IMR-90 (cell line): ENCODE measurements at regions not wholly inside any gene's neighbourhood (a gene's known extent, or its start where the extent isn't known, plus 50 kb on each side); places are given as distances from the start of the nearest gene placed in this dataset.

ENCODE experiments used
- ATAC-seq: fragments of 200-7000 bp; cut with Tn5 transposase; 2 replicates; pipeline ENCODE4 v1.9.1; 2020; ENCODE audit warnings: low read depth, mild to moderate bottlenecking, moderate library complexity
- BruUV-seq: library from RNA; stranded (reverse); fragments of 400-500 nt; replicated peaks from 2 replicates; lab custom pipeline; 2021; lab: Mats Ljungman, UMichigan
- CTCF ChIA-PET: fragments of 300-600 bp; formaldehyde crosslinking; extraction: SDS; loops from one replicate; lab custom pipeline; 2021; ENCODE audit warnings: antibody characterized with exemption; lab: Yijun Ruan, JAX
- POLR2A ChIA-PET: fragments of 300-600 bp; sonication (Branson Sonifier 250); formaldehyde crosslinking; loops from one replicate; lab custom pipeline; 2022; ENCODE audit warnings: antibody characterized with exemption; ENCODE audit not compliant: unreplicated experiment; lab: Charles Lee
- DNase-seq: peaks from one replicate; pipeline ENCODE4 v3.0.0; 2013
- H2AFZ ChIP-seq: replicated peaks from 2 replicates; pipeline ENCODE3; 2013; ENCODE audit warnings: low read length, mild to moderate bottlenecking; ENCODE audit not compliant: poor library complexity
- H2AK5ac ChIP-seq: 2 replicates; pipeline ENCODE4 v1.6.1; 2013; ENCODE audit warnings: low read depth, low read length, inconsistent platforms
- H2AK9ac ChIP-seq: replicated peaks from 2 replicates; pipeline ENCODE3; 2013; ENCODE audit warnings: mild to moderate bottlenecking, low read depth, low read length, moderate library complexity; ENCODE audit not compliant: poor library complexity
- H2BK120ac ChIP-seq: 2 replicates; pipeline ENCODE4 v1.6.1; 2013; ENCODE audit warnings: low read depth, low read length, inconsistent platforms
- H2BK15ac ChIP-seq: 3 replicates; pipeline ENCODE4 v1.6.1; 2013; ENCODE audit warnings: low read depth, low read length, inconsistent platforms
- H2BK20ac ChIP-seq: 2 replicates; pipeline ENCODE4 v1.6.1; 2013; ENCODE audit warnings: low read depth, mild to moderate bottlenecking, inconsistent platforms, low read length, moderate library complexity
- H2BK5ac ChIP-seq: 2 replicates; pipeline ENCODE4 v1.6.1; 2013; ENCODE audit warnings: mild to moderate bottlenecking, low read depth, low read length, inconsistent platforms; ENCODE audit not compliant: poor library complexity, severe bottlenecking
- H3K14ac ChIP-seq: replicated peaks from 2 replicates; pipeline ENCODE4 v1.6.1; 2013; ENCODE audit warnings: low read depth, low read length, inconsistent platforms
- H3K18ac ChIP-seq: 2 replicates; pipeline ENCODE4 v1.6.1; 2013; ENCODE audit warnings: low read depth, low read length, control low read depth
- H3K23ac ChIP-seq: 2 replicates; pipeline ENCODE4 v1.6.1; 2013; ENCODE audit warnings: low read depth, low read length, inconsistent platforms
- H3K27ac ChIP-seq: 2 replicates; pipeline ENCODE4 v1.5.1; 2013; ENCODE audit warnings: mild to moderate bottlenecking, control low read depth, low read length; ENCODE audit not compliant: insufficient read depth
- H3K27me3 ChIP-seq: 2 replicates; pipeline ENCODE4 v1.6.1; 2013; ENCODE audit warnings: low read length; ENCODE audit not compliant: control insufficient read depth, insufficient read depth
- H3K36me3 ChIP-seq: 2 replicates; pipeline ENCODE4 v1.6.1; 2013; ENCODE audit warnings: low read length, mixed read lengths; ENCODE audit not compliant: control insufficient read depth, insufficient read depth
- H3K4ac ChIP-seq: 2 replicates; pipeline ENCODE4 v1.6.1; 2013; ENCODE audit warnings: low read depth, low read length, inconsistent platforms
- H3K4me1 ChIP-seq: 2 replicates; pipeline ENCODE4 v1.6.1; 2013; ENCODE audit warnings: low read length, mixed read lengths; ENCODE audit not compliant: control insufficient read depth, insufficient read depth
- H3K4me2 ChIP-seq: 2 replicates; pipeline ENCODE4 v1.6.1; 2013; ENCODE audit warnings: low read depth, mild to moderate bottlenecking, control low read depth, low read length, moderate library complexity
- H3K4me3 ChIP-seq: 2 replicates; pipeline ENCODE4 v1.5.1; 2013; ENCODE audit warnings: low read depth, mild to moderate bottlenecking, control low read depth, low read length, moderate library complexity; ENCODE audit not compliant: insufficient read depth
- H3K56ac ChIP-seq: 2 replicates; pipeline ENCODE4 v1.6.1; 2013; ENCODE audit warnings: low read length, inconsistent platforms; ENCODE audit not compliant: insufficient read depth; ENCODE audit errors: extremely low read depth
- H3K79me1 ChIP-seq, 2 experiments: 2 replicates each; pipeline ENCODE4 v1.6.1; 2013; ENCODE audit warnings: low read length in 2 of 2, inconsistent platforms in 1 of 2, low read depth in 1 of 2
- H3K9ac ChIP-seq: 2 replicates; pipeline ENCODE4 v1.6.1; 2013; ENCODE audit warnings: low read depth, low read length, control low read depth
- H3K9me1 ChIP-seq: 2 replicates; pipeline ENCODE4 v1.6.1; 2013; ENCODE audit warnings: low read length, inconsistent platforms; ENCODE audit not compliant: insufficient read depth
- H3K9me3 ChIP-seq: 2 replicates; pipeline ENCODE4 v1.6.1; 2013; ENCODE audit warnings: low read length; ENCODE audit not compliant: control insufficient read depth, insufficient read depth
- H4K20me1 ChIP-seq: 2 replicates; pipeline ENCODE4 v1.6.1; 2013; ENCODE audit warnings: low read length, inconsistent platforms; ENCODE audit not compliant: insufficient read depth
- H4K5ac ChIP-seq: 2 replicates; pipeline ENCODE4 v1.6.1; 2013; ENCODE audit warnings: mild to moderate bottlenecking, low read depth, low read length, control low read depth
- H4K8ac ChIP-seq, 2 experiments: 2 replicates each; pipeline ENCODE4 v1.6.1; 2013; ENCODE audit warnings: low read depth in 2 of 2, low read length in 2 of 2, control low read depth in 1 of 2, inconsistent platforms in 1 of 2
- H4K91ac ChIP-seq: 2 replicates; pipeline ENCODE4 v1.6.1; 2013; ENCODE audit warnings: low read depth, low read length, inconsistent platforms; ENCODE audit not compliant: insufficient read depth
- BHLHE40 ChIP-seq: fragments of 150-350 bp; IDR thresholded peaks from 2 replicates; pipeline ENCODE4 v1.6.1; 2016; ENCODE audit warnings: mild to moderate bottlenecking, low read depth, low read length
- CEBPB ChIP-seq: IDR thresholded peaks from 2 replicates; pipeline ENCODE4 v1.6.1; 2012; ENCODE audit warnings: low read depth, low read length, improper control_type of control experiment
- CHD1 ChIP-seq: IDR thresholded peaks from 2 replicates; pipeline ENCODE4 v1.6.1; 2012; ENCODE audit warnings: low read depth, low read length, improper control_type of control experiment
- FOS ChIP-seq: fragments of 150-350 bp; IDR thresholded peaks from 2 replicates; pipeline ENCODE4 v1.6.1; 2016; ENCODE audit warnings: low read depth, low read length
- MAFK ChIP-seq: IDR thresholded peaks from 2 replicates; pipeline ENCODE4 v1.6.1; 2012; ENCODE audit warnings: low read depth, low read length, improper control_type of control experiment
- MAZ ChIP-seq: IDR thresholded peaks from 2 replicates; pipeline ENCODE4 v1.6.1; 2012; ENCODE audit warnings: low read depth, mild to moderate bottlenecking, low read length, improper control_type of control experiment, moderate library complexity, borderline replicate concordance
- MXI1 ChIP-seq: IDR thresholded peaks from 2 replicates; pipeline ENCODE4 v1.6.1; 2012; ENCODE audit warnings: low read depth, mild to moderate bottlenecking, low read length, moderate library complexity, borderline replicate concordance
- NFE2L2 ChIP-seq: fragments of 150-350 bp; IDR thresholded peaks from 2 replicates; pipeline ENCODE4 v1.6.1; 2016; ENCODE audit warnings: low read depth, mild to moderate bottlenecking, low read length
- POLR2A ChIP-seq: IDR thresholded peaks from 2 replicates; pipeline ENCODE4 v1.6.1; 2012; ENCODE audit warnings: mild to moderate bottlenecking, low read depth, low read length
- RAD21 ChIP-seq: IDR thresholded peaks from 2 replicates; pipeline ENCODE4 v1.6.1; 2012; ENCODE audit warnings: low read length, improper control_type of control experiment
- RCOR1 ChIP-seq: IDR thresholded peaks from 2 replicates; pipeline ENCODE4 v1.6.1; 2012; ENCODE audit warnings: mild to moderate bottlenecking, low read length, improper control_type of control experiment; ENCODE audit not compliant: insufficient replicate concordance
- RFX5 ChIP-seq: IDR thresholded peaks from 2 replicates; pipeline ENCODE4 v1.8.0; 2012; ENCODE audit warnings: low read depth, mild to moderate bottlenecking, low read length, moderate library complexity
- SMC3 ChIP-seq: fragments of 150-350 bp; IDR thresholded peaks from 2 replicates; pipeline ENCODE4 v1.6.1; 2016; ENCODE audit warnings: low read depth, mild to moderate bottlenecking, antibody characterized with exemption, low read length, moderate library complexity
- WGBS, 2 experiments: methylation state at CpG; one replicate each; pipeline versions ENCODE4 v1.1.5 to v1.1.7; 2013; ENCODE audit warnings: missing lambda C conversion rate in 2 of 2; ENCODE audit not compliant: insufficient read length in 1 of 2; ENCODE audit errors: extremely low coverage in 2 of 2; 5-methylcytosine and 5-hydroxymethylcytosine counted together
- dilution Hi-C: fragments of 300-500 bp; cut with HindIII; formaldehyde crosslinking; loops from one replicate; pipeline ENCODE4 v1.14.3; 2018; ENCODE audit warnings: low sequenced_read_pairs; ENCODE audit not compliant: unreplicated experiment
- in situ Hi-C: fragments of 300-500 bp; cut with MboI; formaldehyde crosslinking; loops from 3 replicates; pipeline ENCODE4 v1.14.3; 2019; ENCODE audit warnings: low sequenced_read_pairs, inconsistent platforms, mixed read lengths
- intact Hi-C: fragments of 100-400 bp; cut with micrococcal nuclease; formaldehyde crosslinking; loops from 2 replicates; pipeline ENCODE4 v1.10.0; 2022
- TF ChIP-seq, protein P1 (sequence below): conservative IDR thresholded peaks from 2 replicates; pipeline ENCODE4 v1.5.1; 2012; ENCODE audit warnings: mild to moderate bottlenecking, low read depth, low read length, improper control_type of control experiment
- TF ChIP-seq, protein P2 (sequence below): fragments of 150-350 bp; IDR thresholded peaks from 2 replicates; pipeline ENCODE4 v1.6.1; 2016; ENCODE audit warnings: low read depth, mild to moderate bottlenecking, low read length, moderate library complexity, borderline replicate concordance
- TF ChIP-seq, protein P3 (sequence below): fragments of 150-350 bp; IDR thresholded peaks from 2 replicates; pipeline ENCODE4 v1.6.1; 2017; ENCODE audit warnings: mild to moderate bottlenecking, antibody characterized with exemption, low read length, low read depth

DNA sequence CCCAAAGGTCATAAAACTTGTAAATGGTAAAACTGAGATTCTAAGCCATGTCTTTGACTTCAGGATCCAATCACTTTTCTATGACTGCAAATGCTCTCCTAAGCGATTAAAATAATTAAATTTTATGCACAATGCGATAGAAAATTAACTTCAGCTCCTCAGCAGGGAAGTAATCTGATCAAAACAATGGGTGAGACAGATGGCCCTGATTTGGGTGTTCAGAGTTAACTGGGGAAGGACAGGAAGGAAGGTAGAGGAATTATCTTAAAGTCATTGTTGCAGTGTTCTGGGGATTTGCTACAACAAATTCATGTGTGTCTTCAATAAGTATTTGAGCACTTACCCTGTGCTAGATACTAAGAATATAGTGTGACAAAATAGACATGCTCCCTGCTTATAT is 446.0 kb upstream of the MEX3C start:
- in situ Hi-C loops (no loop called here), dilution Hi-C loops (no loop called here), intact Hi-C loops (no loop called here)
- Histone ChIP-seq H3K36me3 (no peaks in the 10 kb centered on the region), H3K79me1 (no peaks in the 10 kb centered on the region), H2BK15ac (no peak overlapping the region), H3K9ac (no peak overlapping the region), H3K4me1 (no peaks in the 10 kb centered on the region), H3K18ac (no peak overlapping the region), H2AK9ac (no peak overlapping the region), H3K9me3 (peaks cover 12% of the 10 kb centered on the region), H3K4me3 (no peak overlapping the region), H4K20me1 (no peaks in the 10 kb centered on the region), H2AFZ (no peak overlapping the region), H3K56ac (no peak overlapping the region), H4K91ac (no peak overlapping the region), H3K4ac (no peak overlapping the region), H2AK5ac (no peak overlapping the region), H3K23ac (no peak overlapping the region), H3K27ac (no peak overlapping the region), H4K8ac (no peak overlapping the region), H2BK120ac (no peak overlapping the region), H2BK5ac (no peak overlapping the region), H2BK20ac (no peak overlapping the region), H4K5ac (no peak overlapping the region), H3K14ac (no peak overlapping the region), H3K27me3 (no peaks in the 10 kb centered on the region), H3K4me2 (no peak overlapping the region), H3K9me1 (no peaks in the 10 kb centered on the region)
- CTCF ChIA-PET: interaction anchor here (0.6 kb wide), 1 partner anchor 27 kb away, joined by 3 read pairs; no protein-coding TSS in a partner anchor
- POLR2A ChIA-PET: no interaction called here
- ATAC-seq (no peak), DNase-seq (no peak)
- no CpG with 5 or more reads among the region's 2 CpGs for WGBS, 2 experiments
- BruUV-seq: no TSS peak
- TF ChIP-seq NFE2L2: no peak
- no peak for TF ChIP-seq MAZ
- TF ChIP-seq CHD1: no peak
- no peak for TF ChIP-seq MXI1
- TF ChIP-seq CEBPB: no peak
- no peak for TF ChIP-seq RFX5
- TF ChIP-seq RCOR1: no peak
- no peak for TF ChIP-seq FOS
- no peak for TF ChIP-seq POLR2A
- TF ChIP-seq SMC3: no peak
- TF ChIP-seq MAFK: no peak
- TF ChIP-seq, protein P1, sequence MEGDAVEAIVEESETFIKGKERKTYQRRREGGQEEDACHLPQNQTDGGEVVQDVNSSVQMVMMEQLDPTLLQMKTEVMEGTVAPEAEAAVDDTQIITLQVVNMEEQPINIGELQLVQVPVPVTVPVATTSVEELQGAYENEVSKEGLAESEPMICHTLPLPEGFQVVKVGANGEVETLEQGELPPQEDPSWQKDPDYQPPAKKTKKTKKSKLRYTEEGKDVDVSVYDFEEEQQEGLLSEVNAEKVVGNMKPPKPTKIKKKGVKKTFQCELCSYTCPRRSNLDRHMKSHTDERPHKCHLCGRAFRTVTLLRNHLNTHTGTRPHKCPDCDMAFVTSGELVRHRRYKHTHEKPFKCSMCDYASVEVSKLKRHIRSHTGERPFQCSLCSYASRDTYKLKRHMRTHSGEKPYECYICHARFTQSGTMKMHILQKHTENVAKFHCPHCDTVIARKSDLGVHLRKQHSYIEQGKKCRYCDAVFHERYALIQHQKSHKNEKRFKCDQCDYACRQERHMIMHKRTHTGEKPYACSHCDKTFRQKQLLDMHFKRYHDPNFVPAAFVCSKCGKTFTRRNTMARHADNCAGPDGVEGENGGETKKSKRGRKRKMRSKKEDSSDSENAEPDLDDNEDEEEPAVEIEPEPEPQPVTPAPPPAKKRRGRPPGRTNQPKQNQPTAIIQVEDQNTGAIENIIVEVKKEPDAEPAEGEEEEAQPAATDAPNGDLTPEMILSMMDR: no peak
- TF ChIP-seq, protein P2, sequence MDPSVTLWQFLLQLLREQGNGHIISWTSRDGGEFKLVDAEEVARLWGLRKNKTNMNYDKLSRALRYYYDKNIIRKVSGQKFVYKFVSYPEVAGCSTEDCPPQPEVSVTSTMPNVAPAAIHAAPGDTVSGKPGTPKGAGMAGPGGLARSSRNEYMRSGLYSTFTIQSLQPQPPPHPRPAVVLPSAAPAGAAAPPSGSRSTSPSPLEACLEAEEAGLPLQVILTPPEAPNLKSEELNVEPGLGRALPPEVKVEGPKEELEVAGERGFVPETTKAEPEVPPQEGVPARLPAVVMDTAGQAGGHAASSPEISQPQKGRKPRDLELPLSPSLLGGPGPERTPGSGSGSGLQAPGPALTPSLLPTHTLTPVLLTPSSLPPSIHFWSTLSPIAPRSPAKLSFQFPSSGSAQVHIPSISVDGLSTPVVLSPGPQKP: no peak
- TF ChIP-seq BHLHE40: no peak
- TF ChIP-seq, protein P3, sequence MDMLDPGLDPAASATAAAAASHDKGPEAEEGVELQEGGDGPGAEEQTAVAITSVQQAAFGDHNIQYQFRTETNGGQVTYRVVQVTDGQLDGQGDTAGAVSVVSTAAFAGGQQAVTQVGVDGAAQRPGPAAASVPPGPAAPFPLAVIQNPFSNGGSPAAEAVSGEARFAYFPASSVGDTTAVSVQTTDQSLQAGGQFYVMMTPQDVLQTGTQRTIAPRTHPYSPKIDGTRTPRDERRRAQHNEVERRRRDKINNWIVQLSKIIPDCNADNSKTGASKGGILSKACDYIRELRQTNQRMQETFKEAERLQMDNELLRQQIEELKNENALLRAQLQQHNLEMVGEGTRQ: no peak
- TF ChIP-seq RAD21: no peak
